RWPE2 (cell line): ENCODE measurements at regions not wholly inside any gene's neighbourhood (a gene's known extent, or its start where the extent isn't known, plus 50 kb on each side); places are given as distances from the start of the nearest gene placed in this dataset.
"Not testable (repeated sequence)": the region's sequence is repeated elsewhere in the genome, so short reads cannot be mapped to it uniquely, and the experiment has no call there.

Experiments used
- ATAC-seq: fragments of 200-7000 bp; cut with Tn5 transposase; 3 replicates; pipeline ENCODE4 v1.9.1; 2021; ENCODE audit warnings: low read depth
- DNase-seq: peaks from one replicate; pipeline ENCODE4 v3.0.0-alpha.2; 2020; ENCODE audit warnings: low spot score
- H3K27ac ChIP-seq: fragments of 450-650 bp; 2 replicates; pipeline ENCODE4 v1.5.1; 2017; ENCODE audit warnings: mild to moderate bottlenecking; ENCODE audit not compliant: poor library complexity, severe bottlenecking
- H3K27me3 ChIP-seq: fragments of 250-450 bp; sonication (Bioruptor Pico); 2 replicates; pipeline ENCODE4 v1.5.1; 2021; ENCODE audit warnings: mild to moderate bottlenecking, moderate library complexity; ENCODE audit not compliant: insufficient read depth, poor library complexity, severe bottlenecking
- H3K36me3 ChIP-seq: fragments of 250-450 bp; sonication (Bioruptor Pico); 2 replicates; pipeline ENCODE4 v1.5.1; 2020; ENCODE audit warnings: low read depth, mild to moderate bottlenecking, moderate library complexity
- H3K4me1 ChIP-seq: fragments of 250-450 bp; sonication (Bioruptor Pico); 2 replicates; pipeline ENCODE4 v1.5.1; 2021; ENCODE audit warnings: mild to moderate bottlenecking, moderate library complexity; ENCODE audit not compliant: insufficient read depth, poor library complexity, severe bottlenecking
- H3K4me3 ChIP-seq: fragments of 250-450 bp; sonication (Bioruptor Pico); 2 replicates; pipeline ENCODE4 v1.5.1; 2021; ENCODE audit warnings: mild to moderate bottlenecking, moderate library complexity; ENCODE audit not compliant: severe bottlenecking
- H3K9me3 ChIP-seq: fragments of 250-450 bp; sonication (Bioruptor Pico); 2 replicates; pipeline ENCODE4 v1.5.1; 2021; ENCODE audit warnings: mild to moderate bottlenecking, moderate library complexity; ENCODE audit not compliant: severe bottlenecking
- CTCF ChIP-seq: fragments of 450-650 bp; IDR thresholded peaks from one replicate; pipeline ENCODE4 v1.5.1; 2017; ENCODE audit warnings: mild to moderate bottlenecking, moderate library complexity; ENCODE audit not compliant: poor library complexity, severe bottlenecking

- DNase-seq (no peak), ATAC-seq (no peak)
- no peaks in the 10 kb centered on the region for H3K9me3 ChIP-seq
- H3K36me3 ChIP-seq, result peaks cover 7% of the 10 kb centered on the region; the same call in 1 of the 2 replicates
- TF ChIP-seq CTCF, result no peak
- peak overlapping the region; percentile 72 for H3K27ac ChIP-seq
- peaks cover 26% of the 10 kb centered on the region for H3K4me1 ChIP-seq
- H3K4me3 ChIP-seq, result no peak overlapping the region
- H3K27me3 ChIP-seq, result no peaks in the 10 kb centered on the region
Measured at GRCh38 chr1:112855152-112855828, 100.7 kb downstream of the SLC16A1 start.

- ATAC-seq, H3K4me3 ChIP-seq, H3K27me3 ChIP-seq, DNase-seq, H3K9me3 ChIP-seq, H3K36me3 ChIP-seq: not testable (repeated sequence)
- peak overlapping the region; percentile 72 for H3K27ac ChIP-seq
- peaks cover 27% of the 10 kb centered on the region for H3K4me1 ChIP-seq
Measured at GRCh38 chr1:112854368-112854984, 101.5 kb downstream of the SLC16A1 start.

GRCh38 chr1:112853915-112854314, 102.1 kb downstream of the SLC16A1 start:
- DNase-seq, H3K9me3 ChIP-seq, H3K27me3 ChIP-seq, H3K4me3 ChIP-seq, ATAC-seq, H3K36me3 ChIP-seq: not testable (repeated sequence)
- peak overlapping the region; percentile 72 for H3K27ac ChIP-seq
- peaks cover 31% of the 10 kb centered on the region for H3K4me1 ChIP-seq

- Histone ChIP-seq H3K4me3 (no peak overlapping the region), H3K9me3 (no peaks in the 10 kb centered on the region), H3K27me3 (no peaks in the 10 kb centered on the region), H3K36me3 (peaks cover 7% of the 10 kb centered on the region; the same call in 1 of the 2 replicates), H3K4me1 (peaks cover 31% of the 10 kb centered on the region), H3K27ac (peak overlapping the region; percentile 72)
- no peak for TF ChIP-seq CTCF
- DNase-seq, result no peak
- ATAC-seq, result no peak
Measured at GRCh38 chr1:112852934-112853333, 103.1 kb downstream of the SLC16A1 start.

GRCh38 chr1:112852276-112852675, 103.7 kb downstream of the SLC16A1 start:
- ATAC-seq, result no peak
- no peak overlapping the region for H3K4me3 ChIP-seq
- DNase-seq, result no peak

More at GRCh38 chr1:112852276-112852675, 103.7 kb downstream of the SLC16A1 start:
- H3K27ac ChIP-seq, result peak overlapping the region; percentile 72
- H3K27me3 ChIP-seq, result no peaks in the 10 kb centered on the region
- H3K36me3 ChIP-seq, result peaks cover 7% of the 10 kb centered on the region; the same call in 1 of the 2 replicates
- H3K4me1 ChIP-seq, result peaks cover 31% of the 10 kb centered on the region
- H3K9me3 ChIP-seq, result no peaks in the 10 kb centered on the region
- TF ChIP-seq CTCF, result no peak
